ENCODE measurements at regions not wholly inside any gene's neighbourhood (a gene's known extent, or its start where the extent isn't known, plus 50 kb on each side); places are given as distances from the start of the nearest gene placed in this dataset.

DNA sequence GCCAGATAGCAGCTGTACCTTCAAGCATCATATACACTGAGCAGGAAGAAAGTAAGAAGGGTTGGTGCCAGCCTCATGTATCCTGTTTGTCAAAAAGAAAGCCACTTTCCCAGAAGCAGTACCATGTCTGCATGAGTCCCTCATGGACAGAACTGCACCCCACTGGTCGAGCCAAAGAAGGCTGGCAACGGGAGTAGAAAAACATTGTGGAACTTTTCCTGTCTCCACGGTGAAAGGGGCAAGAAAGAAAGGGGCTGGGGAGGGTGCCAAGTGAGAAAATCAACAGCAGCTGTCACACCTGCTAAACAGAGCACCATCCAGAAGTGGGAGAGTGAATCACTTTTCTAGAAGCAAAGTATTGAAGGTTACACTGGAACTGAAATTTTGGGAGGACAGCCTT, 621.7 kb downstream of the LMO4 start:
- TF ChIP-seq, protein P1, sequence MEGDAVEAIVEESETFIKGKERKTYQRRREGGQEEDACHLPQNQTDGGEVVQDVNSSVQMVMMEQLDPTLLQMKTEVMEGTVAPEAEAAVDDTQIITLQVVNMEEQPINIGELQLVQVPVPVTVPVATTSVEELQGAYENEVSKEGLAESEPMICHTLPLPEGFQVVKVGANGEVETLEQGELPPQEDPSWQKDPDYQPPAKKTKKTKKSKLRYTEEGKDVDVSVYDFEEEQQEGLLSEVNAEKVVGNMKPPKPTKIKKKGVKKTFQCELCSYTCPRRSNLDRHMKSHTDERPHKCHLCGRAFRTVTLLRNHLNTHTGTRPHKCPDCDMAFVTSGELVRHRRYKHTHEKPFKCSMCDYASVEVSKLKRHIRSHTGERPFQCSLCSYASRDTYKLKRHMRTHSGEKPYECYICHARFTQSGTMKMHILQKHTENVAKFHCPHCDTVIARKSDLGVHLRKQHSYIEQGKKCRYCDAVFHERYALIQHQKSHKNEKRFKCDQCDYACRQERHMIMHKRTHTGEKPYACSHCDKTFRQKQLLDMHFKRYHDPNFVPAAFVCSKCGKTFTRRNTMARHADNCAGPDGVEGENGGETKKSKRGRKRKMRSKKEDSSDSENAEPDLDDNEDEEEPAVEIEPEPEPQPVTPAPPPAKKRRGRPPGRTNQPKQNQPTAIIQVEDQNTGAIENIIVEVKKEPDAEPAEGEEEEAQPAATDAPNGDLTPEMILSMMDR (IDR thresholded peaks at IDR 0.05) = no peak
- no peak for TF ChIP-seq POLR2AphosphoS5 (IDR thresholded peaks at IDR 0.05; ENCODE audit: low read depth, low read length)
- TF ChIP-seq SIN3A (IDR thresholded peaks at IDR 0.05; ENCODE audit: borderline replicate concordance, insufficient read depth, low read depth, low read length) = no peak

Measured in Panc1 (cell line).